ENCODE measurements at regions not wholly inside any gene's neighbourhood (a gene's known extent, or its start where the extent isn't known, plus 50 kb on each side); places are given as distances from the start of the nearest gene placed in this dataset.

GRCh38 chr10:6364893-6365292 is 162.2 kb downstream of the PFKFB3 start:
- no peak for DNase-seq
- intact Hi-C loops (cut with DNase I): no loop called here

DNA sequence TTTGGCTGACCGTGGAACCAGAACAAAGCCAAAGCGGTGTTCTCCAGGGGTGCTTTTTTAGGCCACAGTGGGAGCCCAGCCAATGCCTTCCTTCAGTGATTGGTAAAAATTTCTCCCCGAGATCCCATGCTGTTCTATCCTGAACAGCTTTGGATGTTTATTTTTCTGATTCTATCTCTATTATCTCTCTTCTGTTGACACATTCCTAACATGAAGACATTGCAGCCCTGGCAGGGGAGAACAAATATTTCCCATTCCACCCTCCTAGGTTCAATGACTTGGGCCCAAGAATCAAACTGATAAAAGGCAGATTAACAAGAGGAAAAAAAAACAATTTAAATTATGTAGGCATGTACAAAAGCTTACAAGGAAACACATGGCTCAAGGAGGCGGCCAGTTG is 162.7 kb downstream of the PFKFB3 start:
- intact Hi-C loops (cut with DNase I): no loop called here
- DNase-seq: no peak
